ENCODE measurements at regions not wholly inside any gene's neighbourhood (a gene's known extent, or its start where the extent isn't known, plus 50 kb on each side); places are given as distances from the start of the nearest gene placed in this dataset.
"Not testable (repeated sequence)": the region's sequence is repeated elsewhere in the genome, so short reads cannot be mapped to it uniquely, and the experiment has no call there.

DNA sequence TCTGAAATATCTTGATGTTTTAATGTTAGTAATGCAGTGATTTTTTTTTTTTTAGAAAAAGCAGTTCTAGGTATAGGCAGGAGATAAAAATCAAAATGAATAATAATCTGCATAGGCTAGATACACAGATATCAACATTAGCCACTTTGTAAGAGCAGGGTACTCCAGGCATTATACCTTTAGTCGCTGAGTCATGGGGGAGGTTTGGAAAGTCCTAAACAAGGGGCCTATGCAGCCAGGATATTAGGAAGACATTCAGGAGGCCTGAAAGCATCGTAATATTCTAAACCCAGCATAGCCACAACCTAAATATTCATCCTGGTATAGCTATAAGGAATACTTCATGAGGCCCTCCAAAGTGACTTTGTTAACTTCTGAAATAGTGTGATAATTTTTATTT is 258.1 kb upstream of the NECTIN3 start:
- no peak for DNase-seq (ENCODE audit: low read depth)

DNA sequence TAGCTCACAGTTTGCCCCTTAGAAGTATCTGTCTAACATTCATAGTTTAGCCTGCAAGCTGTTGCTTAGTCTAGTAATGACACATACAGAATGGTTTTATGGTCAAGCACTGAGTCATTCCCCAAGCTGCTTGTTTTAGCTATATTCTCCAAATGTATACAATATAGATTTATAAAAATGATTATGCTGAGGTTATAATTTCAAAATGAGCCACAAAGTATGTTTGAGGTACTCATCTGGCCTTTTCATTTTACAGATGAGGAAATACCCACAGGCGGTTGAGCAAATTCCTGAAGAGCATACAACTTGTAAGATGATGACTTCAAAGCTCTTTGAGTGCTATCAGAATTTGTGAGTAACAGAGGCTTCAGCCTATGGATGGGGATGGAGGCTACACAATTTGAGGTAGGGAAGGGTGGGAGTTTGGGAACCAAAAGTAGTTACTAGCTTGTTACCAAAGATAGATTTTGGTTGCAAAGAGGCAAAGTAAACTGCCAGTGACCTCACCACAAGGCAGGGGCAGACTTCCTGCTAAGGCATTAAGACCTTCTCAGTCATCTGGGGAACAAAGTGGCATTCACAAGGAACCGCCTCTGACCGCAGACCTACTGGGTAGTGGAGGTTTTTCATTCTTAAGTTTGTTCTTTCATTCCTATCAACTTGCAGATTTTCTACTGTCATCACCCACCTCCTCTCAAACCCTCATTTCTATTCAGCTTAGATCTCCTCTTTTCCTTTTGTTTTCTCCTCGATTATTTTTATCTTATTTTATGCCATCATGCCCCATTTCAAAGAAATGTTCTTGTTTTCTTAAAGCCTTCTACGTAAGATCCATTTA is 257.2 kb upstream of the NECTIN3 start:
- DNase-seq (ENCODE audit: low read depth): peak; percentile 25

DNA sequence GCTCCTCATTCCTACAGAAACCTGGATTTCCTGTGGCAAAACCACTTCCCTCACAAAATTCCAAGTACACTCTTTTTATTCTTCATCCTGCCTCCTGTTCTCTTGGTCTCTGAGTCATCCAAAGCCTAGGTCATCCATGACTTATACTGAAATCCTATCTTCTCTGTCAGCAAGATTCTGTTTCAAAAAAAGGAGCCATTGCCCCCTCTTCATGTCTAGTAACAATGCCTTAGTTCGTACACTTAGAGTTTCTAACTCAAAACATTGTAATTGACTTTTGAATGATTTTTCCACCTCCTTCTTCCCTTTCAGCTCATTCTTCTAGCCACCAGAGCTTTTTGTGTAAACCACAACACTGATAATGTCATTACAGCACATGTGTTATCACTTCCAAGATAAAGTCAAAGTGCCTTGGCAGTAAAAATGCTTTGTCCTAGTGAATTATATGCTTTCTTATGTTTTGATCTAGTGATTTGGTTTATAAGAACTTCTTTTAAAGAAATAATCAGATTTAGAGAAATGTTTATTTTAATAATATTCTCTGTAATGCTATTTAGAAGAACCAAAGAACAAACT is 256.5 kb upstream of the NECTIN3 start:
- no peak for DNase-seq (ENCODE audit: low read depth)

DNA sequence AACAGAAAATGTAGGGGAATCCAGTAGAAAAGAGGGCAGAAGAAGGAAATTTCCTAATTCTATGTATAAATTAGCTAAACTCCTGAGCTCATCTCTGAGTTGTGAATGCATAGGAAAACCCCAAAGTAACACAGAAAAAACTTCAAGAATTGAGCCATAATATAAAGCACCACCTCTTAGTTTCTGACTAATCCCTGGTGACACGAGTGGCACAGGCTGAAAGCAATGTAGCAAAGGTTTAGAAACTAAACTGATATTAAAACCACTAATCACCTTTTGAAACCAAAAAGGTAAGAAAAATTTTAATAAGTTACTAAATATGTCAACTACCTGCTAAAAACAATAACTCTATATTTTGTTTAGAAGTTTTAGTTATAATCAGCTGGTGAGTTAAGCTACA is 255.6 kb upstream of the NECTIN3 start:
- DNase-seq (ENCODE audit: low read depth): no peak

DNA sequence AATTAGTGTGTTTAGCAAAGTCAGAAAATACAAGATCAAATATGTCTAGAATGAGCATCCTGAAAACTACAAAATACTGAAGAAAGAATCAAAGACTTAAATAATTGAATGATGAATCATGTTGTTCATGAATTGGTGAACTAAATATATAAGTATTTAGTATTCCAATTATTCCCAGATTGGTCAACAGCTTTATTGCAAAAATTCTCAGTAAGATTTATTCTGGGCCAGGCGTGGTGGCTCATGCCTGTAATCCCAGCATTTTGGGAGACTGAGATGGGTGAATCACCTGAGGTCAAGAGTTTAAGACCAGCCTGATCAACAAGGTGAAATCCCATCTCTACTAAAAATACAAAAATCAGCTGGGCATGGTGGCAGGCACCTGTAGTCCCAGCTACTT is 250.0 kb upstream of the NECTIN3 start:
- DNase-seq (ENCODE audit: low read depth): no peak

DNA sequence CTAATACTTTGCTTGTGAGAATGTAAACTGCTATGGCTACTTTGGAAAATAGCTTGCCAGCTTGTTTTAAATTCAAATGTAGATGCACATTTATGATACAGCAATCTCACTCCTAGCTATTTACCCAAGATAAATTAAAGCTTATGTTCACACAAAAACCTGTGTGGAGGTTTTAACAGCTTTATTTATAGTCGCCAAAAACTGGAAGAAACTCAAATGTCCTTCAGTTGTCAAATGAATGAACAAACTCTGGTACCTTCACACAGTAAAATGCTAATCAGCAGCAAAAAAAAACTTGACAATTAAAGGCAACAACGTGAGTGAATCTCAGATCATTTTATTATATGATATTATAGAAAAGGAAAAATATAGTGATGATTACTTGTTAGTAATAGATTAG is 248.6 kb upstream of the NECTIN3 start:
- no peak for DNase-seq (ENCODE audit: low read depth)

DNA sequence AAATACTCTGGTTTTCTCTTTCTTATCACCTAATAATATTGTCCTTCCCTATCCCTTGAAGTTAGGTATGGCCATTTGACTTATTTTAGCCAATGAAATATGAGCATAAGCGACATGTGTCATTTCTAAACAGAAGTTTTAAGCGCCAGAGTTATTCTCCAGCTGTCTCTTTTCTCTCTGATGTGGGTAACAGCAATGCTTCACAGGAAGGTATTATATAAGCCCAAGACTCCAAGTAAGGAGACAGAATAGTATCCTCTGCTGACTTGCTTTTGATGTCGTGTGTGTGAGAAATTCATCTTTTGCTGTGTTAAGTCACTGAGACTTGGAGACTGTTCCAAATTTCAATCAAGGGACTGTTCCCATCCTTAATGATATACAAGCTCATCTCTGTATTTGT is 224.6 kb upstream of the NECTIN3 start:
- no peak for DNase-seq (ENCODE audit: low read depth)

DNA sequence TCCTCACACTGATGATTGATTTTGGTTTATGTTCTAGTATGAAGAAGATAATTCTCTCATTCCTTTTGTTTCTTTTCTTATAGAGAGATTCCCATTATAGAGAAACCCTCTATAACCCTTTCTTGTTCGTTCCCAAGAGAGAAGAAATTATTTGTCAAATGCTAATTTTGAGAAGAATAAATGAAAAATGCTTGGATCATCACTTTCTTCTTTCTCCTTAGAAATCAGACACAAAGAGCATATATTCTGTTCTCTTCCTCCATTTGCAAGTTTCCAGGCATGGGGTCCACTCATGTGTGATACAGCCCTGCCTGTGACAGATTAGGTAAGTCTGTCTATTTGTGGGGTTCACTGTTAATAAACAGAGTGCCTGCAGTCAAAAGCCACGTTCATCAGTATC is 222.6 kb upstream of the NECTIN3 start:
- no peak for DNase-seq (ENCODE audit: low read depth)

DNA sequence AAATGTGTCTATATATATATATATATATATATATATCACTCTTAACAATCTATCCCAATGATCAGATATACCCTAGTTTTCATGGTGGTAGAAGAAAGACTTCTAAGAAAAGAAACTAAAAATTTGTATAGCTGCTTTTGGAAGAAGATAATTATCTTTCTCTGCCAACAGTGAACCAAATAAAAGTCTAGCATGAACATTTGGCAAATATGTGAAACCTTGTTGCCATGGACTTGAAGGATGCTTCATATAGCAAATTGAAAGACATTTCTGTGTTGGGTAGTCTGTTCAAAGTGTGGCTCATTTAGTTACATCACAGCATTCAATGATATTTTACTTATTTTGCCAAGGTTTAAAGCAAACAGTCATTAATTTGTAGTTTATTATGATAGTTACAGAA is 219.9 kb upstream of the NECTIN3 start:
- DNase-seq (ENCODE audit: low read depth): no peak

DNA sequence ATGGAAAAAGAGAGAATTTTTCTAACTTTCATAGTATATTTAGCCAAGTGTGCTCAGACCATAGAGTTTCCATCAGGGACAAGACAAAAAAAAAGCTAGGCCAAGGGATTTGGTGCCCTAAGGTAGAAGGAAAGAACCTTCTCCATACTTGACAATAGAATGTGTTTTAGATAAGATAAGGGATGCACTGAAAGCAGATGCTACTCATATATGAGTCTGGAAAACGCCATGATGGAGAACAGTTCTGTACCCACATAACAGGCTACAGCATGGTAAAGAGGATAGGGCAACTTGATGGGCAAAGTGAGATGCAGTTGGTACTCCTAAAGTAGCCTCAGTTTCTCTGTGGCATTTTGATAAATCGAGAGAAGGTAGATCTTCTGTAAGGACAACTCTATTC is 216.4 kb upstream of the NECTIN3 start:
- DNase-seq (ENCODE audit: low read depth): no peak

DNA sequence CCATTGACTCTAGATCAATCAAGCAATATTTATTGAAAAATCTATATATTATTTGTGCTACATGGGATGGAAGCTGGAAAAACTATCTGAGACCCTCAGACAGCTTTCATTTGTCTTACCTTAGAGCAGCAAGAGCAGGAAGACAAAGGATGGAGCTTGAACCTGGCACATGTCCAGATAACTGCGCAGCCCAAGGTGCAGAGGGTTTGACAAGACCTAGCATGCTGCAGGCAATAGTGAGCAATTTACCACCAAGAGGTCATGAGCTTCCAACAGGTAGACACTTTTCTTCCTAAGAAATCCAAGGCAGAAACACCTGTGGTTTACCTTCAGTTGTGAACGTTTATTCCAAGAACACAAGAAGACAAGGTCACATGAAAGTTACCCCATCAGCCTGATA is 214.7 kb upstream of the NECTIN3 start:
- no peak for DNase-seq (ENCODE audit: low read depth)

DNA sequence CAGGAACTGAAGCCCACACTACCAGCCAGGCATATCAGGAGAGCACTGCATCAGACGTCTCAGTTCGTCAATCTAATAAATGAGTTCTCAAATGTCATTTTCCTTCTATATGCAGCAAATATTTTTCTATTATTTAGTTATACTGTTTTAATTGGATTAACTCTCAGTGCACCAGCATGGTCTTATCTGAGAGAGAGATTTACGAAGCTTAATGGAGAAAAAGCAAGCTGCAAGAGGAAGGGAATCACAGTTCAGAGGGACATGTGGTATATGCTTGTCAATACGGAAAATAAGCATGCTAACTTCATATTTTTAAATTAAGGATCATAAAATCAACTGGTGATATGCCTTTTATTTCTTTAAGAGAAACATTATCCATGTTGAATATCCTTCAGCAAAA is 213.1 kb upstream of the NECTIN3 start:
- no peak for DNase-seq (ENCODE audit: low read depth)

DNA sequence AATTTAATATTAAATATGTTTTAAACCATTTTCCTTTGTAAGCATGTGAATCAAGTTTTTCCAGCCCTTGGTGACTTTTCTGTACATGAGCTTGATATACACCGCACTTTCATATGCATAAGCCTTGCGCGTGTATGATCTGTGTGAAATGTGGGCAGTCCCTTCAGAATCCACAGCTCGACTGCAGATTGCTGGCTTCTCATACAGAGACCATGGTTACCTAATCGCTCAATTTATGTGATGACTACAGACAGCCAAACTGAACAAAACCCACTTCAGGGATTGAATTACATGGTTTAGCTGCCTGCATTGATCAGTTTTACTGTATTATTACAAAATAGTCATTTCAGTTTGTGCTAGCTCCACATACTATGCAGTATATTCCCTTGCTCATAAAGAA is 212.3 kb upstream of the NECTIN3 start:
- no peak for DNase-seq (ENCODE audit: low read depth)

DNA sequence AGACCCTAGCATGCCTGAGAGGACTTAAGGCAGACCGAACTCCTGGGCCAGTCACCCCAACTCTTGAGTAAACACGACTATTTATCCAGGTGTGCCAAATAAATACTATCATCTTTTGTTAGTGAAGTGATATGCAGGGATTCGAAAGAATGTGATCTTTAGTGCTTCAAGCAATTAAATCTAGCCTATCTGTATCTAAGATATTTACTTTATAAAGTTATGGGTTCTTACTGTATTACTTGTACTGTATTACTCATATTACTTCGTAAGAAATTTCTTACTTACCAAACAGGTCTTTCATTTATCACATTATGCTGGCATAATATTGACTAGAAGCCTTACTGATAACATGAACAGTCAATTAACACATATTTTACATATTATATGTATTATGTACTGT is 211.6 kb upstream of the NECTIN3 start:
- DNase-seq (ENCODE audit: low read depth): no peak

DNA sequence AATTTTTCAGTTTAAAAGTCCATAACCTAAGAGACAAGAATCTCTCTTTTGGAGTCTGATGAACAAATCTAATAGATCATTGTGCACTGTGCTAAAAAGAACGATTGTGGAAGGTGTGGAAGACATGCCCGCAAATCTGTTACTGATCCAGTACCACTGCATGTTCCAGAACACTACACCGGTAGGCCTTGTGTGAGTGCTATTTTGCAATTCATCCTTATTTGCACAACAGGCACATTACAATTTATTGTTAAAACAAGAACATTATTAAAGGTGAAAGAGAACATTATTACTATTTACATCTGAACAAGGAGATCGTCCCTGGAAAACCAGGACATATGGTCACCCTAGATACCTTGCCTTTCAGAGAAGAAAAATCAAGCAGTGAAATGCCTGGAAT is 205.7 kb upstream of the NECTIN3 start:
- DNase-seq (ENCODE audit: low read depth): no peak

DNA sequence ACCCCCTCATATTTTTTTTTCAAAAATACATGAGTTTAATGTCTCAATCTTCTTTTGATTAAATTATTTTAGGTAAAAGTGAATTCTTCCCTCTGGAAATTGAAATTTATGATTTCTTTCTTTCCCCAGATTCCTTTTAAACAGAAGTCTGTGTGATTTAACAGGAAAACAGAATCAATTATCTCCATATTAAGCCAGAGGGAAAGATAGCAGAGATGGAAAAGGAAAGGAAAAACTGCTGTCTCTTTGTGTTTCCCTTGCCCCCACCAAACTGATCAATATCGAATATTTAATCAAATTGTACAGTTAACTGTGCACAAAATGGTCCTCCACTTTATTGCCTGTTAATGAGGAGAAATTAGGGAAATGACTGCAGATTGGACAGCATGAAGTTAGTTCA is 203.5 kb upstream of the NECTIN3 start:
- DNase-seq (ENCODE audit: low read depth): no peak

DNA sequence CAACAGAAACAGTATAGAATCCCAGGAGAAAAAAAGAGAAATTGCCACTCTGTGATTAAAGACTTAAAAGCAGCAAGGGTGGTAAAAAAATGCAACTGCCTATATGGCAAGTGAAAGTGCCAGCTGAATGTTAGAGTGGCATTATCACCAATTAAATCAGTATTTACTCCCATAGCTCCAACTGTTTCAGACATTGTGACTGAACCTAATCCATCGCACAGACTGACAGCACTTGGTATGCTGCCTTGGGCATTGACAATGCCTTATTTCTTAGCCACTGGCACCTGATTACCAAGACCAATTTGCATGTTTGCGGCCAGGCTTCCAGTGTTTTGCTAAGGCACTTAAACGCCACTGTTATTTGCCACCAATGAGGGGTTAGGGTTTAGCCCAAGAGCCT is 201.9 kb upstream of the NECTIN3 start:
- no peak for DNase-seq (ENCODE audit: low read depth)

DNA sequence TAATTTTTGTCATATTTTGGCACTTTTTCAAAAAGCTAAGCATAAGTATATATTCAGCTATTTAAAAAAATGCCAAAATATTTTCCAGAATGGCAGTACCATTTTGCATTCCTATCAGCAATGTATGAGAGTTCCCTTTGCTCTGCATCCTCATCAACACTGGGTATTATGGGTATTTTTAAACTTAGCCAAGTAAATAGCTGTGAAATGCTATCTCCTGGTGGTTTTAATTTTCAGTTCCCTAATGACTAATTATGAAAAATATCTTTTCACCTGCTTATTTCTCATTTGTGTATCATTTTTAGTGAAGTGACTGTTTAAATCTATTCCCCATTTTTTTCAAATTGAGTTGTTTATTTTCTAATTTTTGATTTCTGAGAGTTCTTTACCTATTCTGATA is 199.7 kb upstream of the NECTIN3 start:
- no peak for DNase-seq (ENCODE audit: low read depth)

DNA sequence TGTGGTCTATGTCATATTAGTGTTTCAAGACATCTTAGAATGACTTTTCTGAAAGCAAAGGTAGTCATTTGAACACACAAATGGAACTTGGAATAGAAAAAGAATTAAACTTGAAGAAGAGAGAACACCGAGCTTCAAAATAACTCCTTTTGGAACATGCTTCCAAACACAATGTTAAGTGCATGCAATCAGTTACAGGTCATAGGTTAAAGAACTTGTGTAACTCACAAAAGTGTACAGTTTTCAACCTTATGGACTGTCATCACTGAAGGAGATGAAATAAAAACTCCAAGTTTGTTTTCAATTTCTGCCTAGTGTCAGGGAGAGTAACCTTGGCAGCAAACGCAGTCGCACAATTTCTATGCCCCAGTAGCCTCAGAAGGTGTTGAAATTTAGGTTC is 192.9 kb upstream of the NECTIN3 start:
- DNase-seq (ENCODE audit: low read depth): no peak

DNA sequence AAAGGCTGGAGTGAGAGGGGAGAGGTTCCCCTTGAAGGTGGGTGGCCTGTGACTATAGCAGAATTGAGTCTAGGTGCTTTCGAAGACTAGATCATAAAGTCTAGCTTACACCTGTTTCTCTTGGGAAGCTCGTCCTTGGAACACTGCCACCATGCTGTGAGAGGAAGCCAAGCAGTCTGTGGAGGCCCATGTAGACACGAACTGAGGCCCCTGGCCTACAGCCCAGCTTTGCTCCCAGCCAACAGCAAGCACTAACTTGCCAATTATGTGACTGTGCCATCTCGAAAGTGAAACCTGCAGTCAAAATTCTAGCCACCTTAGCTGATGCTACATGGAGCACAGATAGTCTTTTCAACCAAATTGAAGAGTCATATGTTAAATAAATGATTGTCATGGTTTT is 190.5 kb upstream of the NECTIN3 start:
- DNase-seq (ENCODE audit: low read depth): no peak

DNA sequence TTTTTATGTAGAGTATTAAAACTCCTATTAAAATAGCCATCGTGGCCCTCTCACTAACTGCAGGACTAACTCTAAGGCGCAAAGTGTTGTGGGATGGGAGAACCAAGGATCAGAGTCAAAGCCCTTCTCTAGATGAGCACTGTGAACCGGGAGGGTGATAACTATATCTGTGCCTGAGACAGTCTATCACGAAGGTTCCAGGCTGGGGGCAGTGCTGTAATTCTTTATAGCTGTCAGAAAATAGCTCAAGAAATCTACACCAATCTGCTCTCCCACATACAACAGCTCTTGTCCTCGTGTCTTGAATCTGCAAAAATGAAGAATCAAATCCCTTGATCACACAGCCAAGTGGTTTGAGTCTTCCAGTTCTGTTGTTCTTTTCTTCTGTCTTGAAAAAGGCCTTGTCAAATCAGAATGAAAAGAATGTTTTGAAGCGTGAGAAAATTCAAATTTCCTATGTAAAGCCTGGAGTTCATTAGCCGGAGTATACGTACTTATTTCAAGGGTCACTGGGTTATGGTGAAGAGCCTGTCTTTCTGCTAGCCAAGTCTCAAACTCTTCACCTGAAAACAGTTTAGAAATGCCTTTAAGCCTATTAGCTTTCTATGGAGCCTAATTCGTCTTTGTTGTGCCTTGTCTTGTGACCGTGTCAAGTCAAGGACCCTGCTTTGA is 185.3 kb upstream of the NECTIN3 start:
- DNase-seq (ENCODE audit: low read depth): no peak

DNA sequence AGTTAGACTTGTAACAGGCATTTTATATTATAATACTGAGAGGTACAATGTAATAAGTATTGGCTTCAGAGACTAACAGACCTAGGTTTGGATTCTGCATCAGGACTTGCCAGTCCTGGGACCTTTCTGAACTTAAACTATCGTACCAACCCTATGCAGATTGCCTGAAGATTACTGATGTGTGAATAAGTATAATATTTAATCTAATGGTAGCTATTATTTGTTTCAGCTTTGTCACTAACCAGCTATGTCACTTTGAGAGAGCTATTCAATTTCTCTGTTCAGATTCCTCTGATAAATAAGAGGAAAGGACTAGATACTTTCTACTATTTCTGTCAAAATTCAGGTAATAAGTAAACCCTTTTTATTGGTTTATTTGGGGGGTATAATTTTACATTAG is 184.4 kb upstream of the NECTIN3 start:
- no peak for DNase-seq (ENCODE audit: low read depth)

DNA sequence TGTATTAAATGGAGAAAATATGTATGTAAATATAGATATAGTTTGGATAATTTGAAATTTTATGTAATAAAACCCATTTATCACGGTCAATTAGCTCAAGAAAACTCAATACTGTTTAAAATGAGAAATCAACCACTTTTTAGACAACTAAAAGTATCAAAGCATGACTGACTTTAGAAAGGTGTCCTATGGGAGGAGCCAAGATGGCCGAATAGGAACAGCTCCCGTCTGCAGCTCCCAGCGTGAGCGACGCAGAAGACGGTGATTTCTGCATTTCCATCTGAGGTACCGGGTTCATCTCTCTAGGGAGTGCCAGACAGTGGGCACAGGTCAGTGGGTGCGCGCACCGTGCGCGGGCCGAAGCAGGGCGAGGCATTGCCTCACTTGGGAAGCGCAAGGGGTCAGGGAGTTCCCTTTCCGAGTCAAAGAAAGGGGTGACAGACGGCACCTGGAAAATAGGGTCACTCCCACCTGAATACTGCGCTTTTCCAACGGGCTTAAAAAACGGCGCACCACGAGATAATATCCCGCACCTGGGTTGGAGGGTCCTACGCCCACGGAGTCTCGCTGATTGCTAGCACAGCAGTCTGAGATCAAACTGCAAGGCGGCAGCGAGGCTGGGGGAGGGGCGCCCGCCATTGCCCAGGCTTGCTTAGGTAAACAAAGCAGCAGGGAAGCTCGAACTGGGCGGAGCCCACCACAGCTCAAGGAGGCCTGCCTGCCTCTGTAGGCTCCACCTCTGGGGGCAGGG is 182.8 kb upstream of the NECTIN3 start:
- DNase-seq (ENCODE audit: low read depth): not testable (repeated sequence)

All from stimulated activated CD8-positive, alpha-beta memory T cell treated with anti-CD3 and anti-CD28 coated beads, Interleukin-4, amount 100 ng/mL, for 24 hours (primary cell).